Transverse colon (tissue), 4 donors: ENCODE measurements at regions not wholly inside any gene's neighbourhood (a gene's known extent, or its start where the extent isn't known, plus 50 kb on each side); places are given as distances from the start of the nearest gene placed in this dataset.
"Not testable (repeated sequence)": the region's sequence is repeated elsewhere in the genome, so short reads cannot be mapped to it uniquely, and the experiment has no call there.

Experiments used
- DNase-seq: peaks from one replicate; pipeline ENCODE4 v3.0.0-alpha.2; 2019
- H3K27ac ChIP-seq, 4 donors: fragments of 200-600 bp; sonication (generic); 2 replicates each; pipeline ENCODE4 v1.5.1; 2016 to 2018; ENCODE audit warnings: inconsistent platforms in 4 of 4
- H3K27me3 ChIP-seq: fragments of 200-600 bp; sonication (generic); 2 replicates; pipeline ENCODE4 v1.5.1; 2017; ENCODE audit warnings: inconsistent platforms
- H3K36me3 ChIP-seq, 4 donors: fragments of 200-600 bp; sonication (generic); 2 replicates each; pipeline ENCODE4 v1.5.1; 2017 to 2019; ENCODE audit warnings: inconsistent platforms in 4 of 4
- H3K4me1 ChIP-seq, 4 donors: fragments of 200-600 bp; sonication (generic); 2 replicates each; pipeline ENCODE4 v1.5.1; 2017 to 2020; ENCODE audit warnings: inconsistent platforms in 4 of 4
- H3K4me3 ChIP-seq, 4 donors: fragments of 200-600 bp; sonication (generic); 1 replicate in 1 of 4; 2 replicates in 3 of 4; pipeline versions ENCODE4 v1.5.1 to v1.6.1; 2017 to 2019; ENCODE audit warnings: inconsistent platforms in 4 of 4
- H3K9me3 ChIP-seq, 2 donors: fragments of 200-600 bp; sonication (generic); 2 replicates each; pipeline ENCODE4 v1.5.1; 2017 to 2019; ENCODE audit warnings: inconsistent platforms in 2 of 2
- EP300 ChIP-seq: sonication (generic); formaldehyde crosslinking; IDR thresholded peaks from one replicate; pipeline ENCODE4 v1.6.1; 2017; ENCODE audit warnings: antibody characterized with exemption, low read depth
- POLR2A ChIP-seq: fragments of 450-650 bp; IDR thresholded peaks from one replicate; pipeline ENCODE4 v1.6.1; 2016; ENCODE audit warnings: antibody characterized with exemption, mild to moderate bottlenecking, moderate library complexity
- POLR2AphosphoS5 ChIP-seq, 3 donors: sonication (generic); formaldehyde crosslinking; IDR thresholded peaks; one replicate each; pipeline ENCODE4 v1.6.1; 2016; ENCODE audit warnings: antibody characterized with exemption in 3 of 3
- WGBS, 2 donors: methylation state at CpG; one replicate each; pipeline ENCODE4 v1.1.5; 2018; ENCODE audit warnings: low coverage in 1 of 2; 5-methylcytosine and 5-hydroxymethylcytosine counted together
- in situ Hi-C, 4 donors: fragments of 200-750 bp; cut with MboI; loops; one replicate each; pipeline versions ENCODE4 v1.15.0 to v1.15.1; 2017; ENCODE audit warnings: low sequenced_read_pairs in 3 of 4, low pct_ligation_motif_present in 1 of 4, low pct_unique_long_range_greater_than_20kb in 1 of 4
- intact Hi-C: fragments of 100-400 bp; cut with DNase I; formaldehyde crosslinking; loops from one replicate; pipeline ENCODE4 v1.15.1; 2023; ENCODE audit warnings: low total_unique reads
- TF ChIP-seq, protein P1 (sequence below), 5 experiments: fragments of 200-600 bp in 3 of 5; fragments of 450-650 bp in 2 of 5; sonication (generic) in 3 of 5; IDR thresholded peaks; 1 replicate in 2 of 5; 2 replicates in 3 of 5; pipeline ENCODE4 v1.5.1; 2016 to 2017; ENCODE audit warnings: antibody characterized with exemption in 5 of 5, inconsistent platforms in 3 of 5, mild to moderate bottlenecking in 2 of 5, moderate library complexity in 1 of 5

DNA sequence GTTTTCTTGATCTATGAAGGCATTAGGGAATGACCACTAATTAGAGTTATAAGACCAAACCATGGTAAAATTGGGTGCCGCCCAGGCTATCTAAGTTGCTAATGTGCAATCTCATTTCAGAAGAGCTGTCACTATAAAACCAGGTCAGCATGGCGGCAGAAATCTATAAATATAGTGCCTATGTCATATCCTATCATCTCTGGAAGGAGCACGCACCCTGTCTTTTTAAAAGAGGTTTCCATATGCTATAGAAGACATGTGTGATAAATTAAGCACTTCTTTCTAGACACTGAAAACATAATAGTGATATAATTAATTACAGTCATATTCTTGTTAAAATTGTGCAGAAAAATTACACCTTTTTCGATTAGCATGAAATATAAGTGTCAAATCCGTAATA lies 152.0 kb upstream of the MDFIC2 start:
- H3K4me3 ChIP-seq, result no peak overlapping the region
- intact Hi-C loops (no loop called here), in situ Hi-C loops (no loop called here)
- no peaks in the 10 kb centered on the region for H3K9me3 ChIP-seq
- DNase-seq, result no peak
- no peaks in the 10 kb centered on the region for H3K4me1 ChIP-seq
- H3K36me3 ChIP-seq, result no peaks in the 10 kb centered on the region
- H3K27me3 ChIP-seq, result no peaks in the 10 kb centered on the region
- TF ChIP-seq POLR2AphosphoS5 (IDR thresholded peaks at IDR 0.05), result no peak
- TF ChIP-seq POLR2A, result no peak
- 66 to 75% methylated on average over 4 to 5 of the region's 5 CpGs for WGBS, 2 donors
- no peak overlapping the region for H3K27ac ChIP-seq

DNA sequence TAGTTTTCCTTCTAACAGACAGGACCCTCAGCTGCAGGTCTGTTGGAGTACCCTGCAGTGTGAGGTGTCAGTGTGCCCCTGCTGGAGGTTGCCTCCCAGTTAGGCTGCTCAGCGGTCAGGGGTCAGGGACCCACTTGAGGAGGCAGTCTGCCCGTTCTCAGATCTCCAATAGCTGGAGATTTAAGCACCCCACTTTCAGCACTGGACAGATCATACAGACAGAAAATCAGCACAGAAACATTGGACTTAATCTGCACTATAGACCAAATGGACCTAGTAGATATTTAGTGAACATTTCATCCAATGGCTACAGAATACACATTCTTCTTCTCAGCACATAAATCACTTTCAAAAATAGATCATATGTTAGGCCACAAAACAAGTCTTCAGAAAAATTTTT lies 137.8 kb upstream of the MDFIC2 start:
- H3K27ac ChIP-seq, H3K27me3 ChIP-seq, H3K4me3 ChIP-seq, intact Hi-C loops, H3K36me3 ChIP-seq, DNase-seq, in situ Hi-C loops, H3K4me1 ChIP-seq, H3K9me3 ChIP-seq: not testable (repeated sequence)
- WGBS, 2 donors, result 74% methylated on average over 2 of the region's 2 CpGs; no CpG with 5 or more reads in 1 of the 2 donors

DNA sequence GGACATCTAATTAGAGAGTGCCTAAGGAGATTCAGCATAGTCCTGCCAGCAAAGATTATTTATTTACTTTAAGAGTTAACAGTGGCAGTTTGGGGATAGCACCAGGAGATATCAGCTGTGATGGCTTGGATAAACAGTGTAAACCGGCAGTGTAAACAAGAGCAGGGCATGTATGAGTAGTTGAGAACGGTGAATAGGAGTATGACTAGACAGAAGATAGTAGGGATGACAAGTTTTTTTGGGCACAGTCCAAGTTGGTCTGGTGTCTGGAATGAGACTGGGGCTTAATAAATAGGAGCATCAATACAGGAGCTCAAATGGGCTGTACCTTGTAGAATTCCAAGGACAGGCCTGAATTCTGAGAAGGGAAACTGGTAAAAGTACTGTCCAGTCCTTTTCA lies 123.0 kb upstream of the MDFIC2 start:
- H3K36me3 ChIP-seq, in situ Hi-C loops, H3K9me3 ChIP-seq, intact Hi-C loops, DNase-seq, H3K4me1 ChIP-seq, H3K27me3 ChIP-seq, H3K27ac ChIP-seq, H3K4me3 ChIP-seq: not testable (repeated sequence)
- WGBS, 2 donors, result 32 to 39% methylated on average over 2 of the region's 2 CpGs

DNA sequence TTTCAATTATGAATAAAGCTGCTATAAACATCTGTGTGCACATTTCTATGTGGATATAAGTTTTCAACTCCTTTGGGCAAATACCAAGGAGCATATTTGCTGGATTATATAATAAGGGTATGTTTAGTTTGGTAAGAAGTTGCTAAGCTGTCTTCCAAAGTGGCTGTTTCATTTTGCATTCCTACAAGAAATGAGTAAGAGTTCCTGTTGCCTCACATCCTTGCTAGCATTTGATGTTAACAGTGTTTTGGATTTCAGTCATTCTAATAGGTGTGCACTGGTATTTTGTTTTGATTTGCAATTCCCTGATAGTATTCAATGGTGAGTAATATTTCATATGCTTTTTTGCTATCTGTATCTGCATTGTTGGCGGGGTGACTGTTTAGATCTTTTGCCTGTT lies 120.7 kb upstream of the MDFIC2 start:
- DNase-seq, result no peak
- Histone ChIP-seq H3K27ac (no peak overlapping the region), H3K4me1 (no peaks in the 10 kb centered on the region), H3K27me3 (no peaks in the 10 kb centered on the region), H3K36me3 (no peaks in the 10 kb centered on the region), H3K9me3 (no peaks in the 10 kb centered on the region), H3K4me3 (no peak overlapping the region)
- TF ChIP-seq EP300 (no peak), POLR2AphosphoS5 (IDR thresholded peaks at IDR 0.05) (no peak), POLR2A (no peak)
- TF ChIP-seq, protein P1, sequence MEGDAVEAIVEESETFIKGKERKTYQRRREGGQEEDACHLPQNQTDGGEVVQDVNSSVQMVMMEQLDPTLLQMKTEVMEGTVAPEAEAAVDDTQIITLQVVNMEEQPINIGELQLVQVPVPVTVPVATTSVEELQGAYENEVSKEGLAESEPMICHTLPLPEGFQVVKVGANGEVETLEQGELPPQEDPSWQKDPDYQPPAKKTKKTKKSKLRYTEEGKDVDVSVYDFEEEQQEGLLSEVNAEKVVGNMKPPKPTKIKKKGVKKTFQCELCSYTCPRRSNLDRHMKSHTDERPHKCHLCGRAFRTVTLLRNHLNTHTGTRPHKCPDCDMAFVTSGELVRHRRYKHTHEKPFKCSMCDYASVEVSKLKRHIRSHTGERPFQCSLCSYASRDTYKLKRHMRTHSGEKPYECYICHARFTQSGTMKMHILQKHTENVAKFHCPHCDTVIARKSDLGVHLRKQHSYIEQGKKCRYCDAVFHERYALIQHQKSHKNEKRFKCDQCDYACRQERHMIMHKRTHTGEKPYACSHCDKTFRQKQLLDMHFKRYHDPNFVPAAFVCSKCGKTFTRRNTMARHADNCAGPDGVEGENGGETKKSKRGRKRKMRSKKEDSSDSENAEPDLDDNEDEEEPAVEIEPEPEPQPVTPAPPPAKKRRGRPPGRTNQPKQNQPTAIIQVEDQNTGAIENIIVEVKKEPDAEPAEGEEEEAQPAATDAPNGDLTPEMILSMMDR (IDR thresholded peaks at IDR 0.05), result no peak
- intact Hi-C loops (no loop called here), in situ Hi-C loops (no loop called here)
- WGBS, 2 donors, result 93 to 100% methylated on average over 1 of the region's 1 CpG

DNA sequence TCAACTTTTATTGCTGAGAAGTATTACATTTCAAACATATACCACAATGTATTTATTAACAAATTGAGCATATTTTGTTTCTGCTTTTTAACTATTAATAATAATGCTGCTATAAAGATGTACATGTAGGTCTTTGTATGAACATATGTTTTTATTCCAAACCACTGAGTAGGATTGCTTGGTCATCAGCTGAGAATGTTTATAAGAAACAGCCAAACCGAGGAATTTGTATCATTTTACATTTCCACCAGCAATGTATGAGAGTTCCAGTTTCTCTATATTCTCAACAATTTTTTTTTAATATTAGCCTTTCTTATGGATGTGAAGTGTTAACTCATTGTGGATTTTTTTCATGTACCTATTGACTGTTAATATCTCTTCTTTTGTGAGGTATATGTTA lies 119.5 kb upstream of the MDFIC2 start:
- no peak for DNase-seq
- Histone ChIP-seq H3K4me3 (no peak overlapping the region), H3K4me1 (no peaks in the 10 kb centered on the region), H3K36me3 (no peaks in the 10 kb centered on the region), H3K27ac (no peak overlapping the region), H3K27me3 (no peaks in the 10 kb centered on the region), H3K9me3 (no peaks in the 10 kb centered on the region)
- intact Hi-C loops (no loop called here), in situ Hi-C loops (no loop called here)
- no peak for TF ChIP-seq EP300
- TF ChIP-seq POLR2A, result no peak
- TF ChIP-seq, protein P1 (IDR thresholded peaks at IDR 0.05), result no peak
- TF ChIP-seq POLR2AphosphoS5 (IDR thresholded peaks at IDR 0.05), result no peak
- 74 to 94% methylated on average over 1 of the region's 1 CpG for WGBS, 2 donors

DNA sequence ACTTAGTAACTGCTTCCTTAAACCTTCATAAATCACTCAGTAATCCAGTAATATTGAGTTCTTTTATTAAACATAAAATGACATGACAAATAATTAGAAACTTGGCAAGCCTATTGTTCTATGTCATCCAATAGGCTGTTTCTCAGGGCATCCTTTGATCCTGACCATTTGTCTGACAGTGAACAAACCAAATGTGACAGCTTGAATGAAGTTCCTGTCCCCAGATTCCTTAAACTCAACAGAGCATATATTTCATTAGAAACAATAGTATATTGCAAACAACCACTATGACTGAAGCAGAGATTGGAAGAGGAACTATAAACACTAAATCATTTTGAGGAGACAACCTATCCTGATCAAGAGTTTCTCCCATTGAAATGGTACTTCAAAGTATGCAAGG lies 113.6 kb upstream of the MDFIC2 start:
- Histone ChIP-seq H3K9me3 (no peaks in the 10 kb centered on the region), H3K36me3 (no peaks in the 10 kb centered on the region), H3K27me3 (no peaks in the 10 kb centered on the region), H3K4me1 (no peaks in the 10 kb centered on the region), H3K27ac (no peak overlapping the region), H3K4me3 (no peak overlapping the region)
- in situ Hi-C loops, result no loop called here
- DNase-seq, result no peak
- TF ChIP-seq, protein P1 (IDR thresholded peaks at IDR 0.05), result no peak
- TF ChIP-seq EP300 (no peak), POLR2A (no peak), POLR2AphosphoS5 (IDR thresholded peaks at IDR 0.05) (no peak)
- intact Hi-C loops, result no loop called here
